Colonic mucosa (tissue), 4 donors: ENCODE measurements at regions not wholly inside any gene's neighbourhood (a gene's known extent, or its start where the extent isn't known, plus 50 kb on each side); places are given as distances from the start of the nearest gene placed in this dataset.
"Not testable (repeated sequence)": the region's sequence is repeated elsewhere in the genome, so short reads cannot be mapped to it uniquely, and the experiment has no call there.

ENCODE experiments used
- DNase-seq: peaks from one replicate; pipeline ENCODE4 v3.0.0-alpha.2; 2020
- H3K27ac ChIP-seq: fragments of 200-600 bp; one replicate; pipeline ENCODE4 v1.8.0; 2021
- H3K27me3 ChIP-seq: fragments of 200-600 bp; one replicate; pipeline ENCODE4 v1.8.0; 2021
- H3K36me3 ChIP-seq: fragments of 200-600 bp; one replicate; pipeline ENCODE4 v1.8.0; 2021
- H3K4me1 ChIP-seq: fragments of 200-600 bp; one replicate; pipeline ENCODE4 v1.8.0; 2021; ENCODE audit warnings: mild to moderate bottlenecking
- H3K4me3 ChIP-seq: fragments of 200-600 bp; one replicate; pipeline ENCODE4 v1.8.0; 2021
- H3K9ac ChIP-seq, 2 donors: one replicate each; pipeline ENCODE4 v1.7.0; 2013; ENCODE audit warnings: control low read depth in 2 of 2, low read depth in 2 of 2, low read length in 2 of 2
- H3K9me3 ChIP-seq: fragments of 200-600 bp; one replicate; pipeline ENCODE4 v1.8.0; 2021
- intact Hi-C: fragments of 100-400 bp; cut with DNase I; formaldehyde crosslinking; loops from one replicate; pipeline ENCODE4 v1.14.1; 2022
- TF ChIP-seq, protein P1 (sequence below): fragments of 200-600 bp; IDR thresholded peaks from one replicate; pipeline ENCODE4 v1.8.0; 2022; ENCODE audit warnings: antibody characterized with exemption, mild to moderate bottlenecking
- donor health status: healthy.
- donor health status: DM: no; HTN: no; CAD: no.
- donor health status: DM: no; HTN: no; CAD: no.

DNA sequence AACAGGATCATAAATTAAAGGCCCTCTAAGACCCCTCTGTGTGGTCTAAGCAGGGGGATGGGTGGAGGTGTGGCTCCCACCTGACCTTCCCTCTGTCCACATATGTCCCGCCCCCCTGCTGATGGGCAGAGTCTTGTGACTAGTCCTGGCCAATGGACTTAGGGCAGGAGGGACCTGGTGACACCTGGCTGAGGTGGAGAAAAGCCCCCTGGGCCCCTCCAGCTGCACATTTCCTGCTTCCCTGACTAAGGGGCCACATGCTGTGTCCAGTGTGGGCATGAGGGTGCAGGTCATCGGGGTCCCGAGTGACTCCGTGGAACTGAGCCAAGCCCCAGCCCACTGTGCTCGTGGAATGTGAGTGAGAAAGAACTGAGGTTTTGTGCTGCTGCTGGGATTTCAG, 254.7 kb downstream of the ADGRD1 start:
- no peak for DNase-seq
- Histone ChIP-seq H3K9me3 (no peaks in the 10 kb centered on the region), H3K27me3 (no peaks in the 10 kb centered on the region), H3K4me3 (no peak overlapping the region), H3K27ac (no peak overlapping the region), H3K4me1 (no peaks in the 10 kb centered on the region), H3K36me3 (no peaks in the 10 kb centered on the region), H3K9ac (no peak overlapping the region)
- intact Hi-C loops: no loop called here
- TF ChIP-seq, protein P1, sequence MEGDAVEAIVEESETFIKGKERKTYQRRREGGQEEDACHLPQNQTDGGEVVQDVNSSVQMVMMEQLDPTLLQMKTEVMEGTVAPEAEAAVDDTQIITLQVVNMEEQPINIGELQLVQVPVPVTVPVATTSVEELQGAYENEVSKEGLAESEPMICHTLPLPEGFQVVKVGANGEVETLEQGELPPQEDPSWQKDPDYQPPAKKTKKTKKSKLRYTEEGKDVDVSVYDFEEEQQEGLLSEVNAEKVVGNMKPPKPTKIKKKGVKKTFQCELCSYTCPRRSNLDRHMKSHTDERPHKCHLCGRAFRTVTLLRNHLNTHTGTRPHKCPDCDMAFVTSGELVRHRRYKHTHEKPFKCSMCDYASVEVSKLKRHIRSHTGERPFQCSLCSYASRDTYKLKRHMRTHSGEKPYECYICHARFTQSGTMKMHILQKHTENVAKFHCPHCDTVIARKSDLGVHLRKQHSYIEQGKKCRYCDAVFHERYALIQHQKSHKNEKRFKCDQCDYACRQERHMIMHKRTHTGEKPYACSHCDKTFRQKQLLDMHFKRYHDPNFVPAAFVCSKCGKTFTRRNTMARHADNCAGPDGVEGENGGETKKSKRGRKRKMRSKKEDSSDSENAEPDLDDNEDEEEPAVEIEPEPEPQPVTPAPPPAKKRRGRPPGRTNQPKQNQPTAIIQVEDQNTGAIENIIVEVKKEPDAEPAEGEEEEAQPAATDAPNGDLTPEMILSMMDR: no peak

DNA sequence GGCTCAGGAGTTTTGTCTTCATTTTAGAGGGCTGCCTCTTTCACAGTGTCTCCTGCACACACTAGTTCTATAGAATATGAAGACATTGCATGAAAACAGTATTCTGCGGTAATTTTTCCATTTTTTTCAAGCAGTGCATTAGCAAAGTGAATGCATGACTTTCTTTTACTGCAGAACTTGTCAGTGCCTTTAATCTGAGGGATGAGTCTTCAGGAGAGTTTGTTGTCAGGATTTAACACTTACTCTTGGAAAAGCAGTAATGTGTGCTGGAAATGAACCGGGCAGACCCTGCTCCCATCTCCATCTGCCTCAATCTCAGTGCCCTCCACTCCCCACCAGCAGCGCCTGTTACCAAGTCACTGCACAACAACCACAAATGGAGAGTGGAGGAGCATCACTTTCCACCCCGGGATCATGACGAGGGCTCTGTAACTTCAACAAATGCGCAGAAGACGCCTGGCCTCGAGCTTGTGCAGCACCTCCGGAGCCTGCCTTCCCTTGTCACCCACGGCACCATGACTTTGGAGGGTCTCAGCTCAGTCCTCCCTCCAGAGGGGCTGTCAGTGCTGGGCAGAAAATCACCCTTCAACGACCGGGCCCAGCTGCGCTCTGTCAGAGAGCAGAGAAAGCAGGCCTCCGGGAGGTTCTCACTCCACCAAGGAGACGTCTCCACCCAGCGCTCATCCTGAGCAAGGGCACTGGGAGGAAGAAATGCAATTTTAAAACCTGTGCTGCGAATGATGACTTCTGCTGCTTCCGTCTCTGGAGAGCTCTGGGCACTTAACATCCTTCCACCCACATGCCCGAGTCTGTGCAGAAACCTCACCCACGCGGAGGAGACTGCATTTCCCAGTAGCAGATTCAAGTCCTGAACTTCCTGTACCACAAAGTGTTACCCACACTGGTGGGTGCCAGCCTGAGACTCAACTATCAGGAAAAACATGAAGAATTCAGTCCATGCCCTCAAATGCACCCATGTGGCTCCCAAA, 255.7 kb downstream of the ADGRD1 start:
- H3K4me3 ChIP-seq: no peak overlapping the region
- no peaks in the 10 kb centered on the region for H3K9me3 ChIP-seq
- intact Hi-C loops: no loop called here
- H3K36me3 ChIP-seq: no peaks in the 10 kb centered on the region
- H3K4me1 ChIP-seq: no peaks in the 10 kb centered on the region
- DNase-seq: no peak
- H3K27me3 ChIP-seq: no peaks in the 10 kb centered on the region
- no peak overlapping the region for H3K9ac ChIP-seq
- no peak overlapping the region for H3K27ac ChIP-seq
- TF ChIP-seq, protein P1: no peak

DNA sequence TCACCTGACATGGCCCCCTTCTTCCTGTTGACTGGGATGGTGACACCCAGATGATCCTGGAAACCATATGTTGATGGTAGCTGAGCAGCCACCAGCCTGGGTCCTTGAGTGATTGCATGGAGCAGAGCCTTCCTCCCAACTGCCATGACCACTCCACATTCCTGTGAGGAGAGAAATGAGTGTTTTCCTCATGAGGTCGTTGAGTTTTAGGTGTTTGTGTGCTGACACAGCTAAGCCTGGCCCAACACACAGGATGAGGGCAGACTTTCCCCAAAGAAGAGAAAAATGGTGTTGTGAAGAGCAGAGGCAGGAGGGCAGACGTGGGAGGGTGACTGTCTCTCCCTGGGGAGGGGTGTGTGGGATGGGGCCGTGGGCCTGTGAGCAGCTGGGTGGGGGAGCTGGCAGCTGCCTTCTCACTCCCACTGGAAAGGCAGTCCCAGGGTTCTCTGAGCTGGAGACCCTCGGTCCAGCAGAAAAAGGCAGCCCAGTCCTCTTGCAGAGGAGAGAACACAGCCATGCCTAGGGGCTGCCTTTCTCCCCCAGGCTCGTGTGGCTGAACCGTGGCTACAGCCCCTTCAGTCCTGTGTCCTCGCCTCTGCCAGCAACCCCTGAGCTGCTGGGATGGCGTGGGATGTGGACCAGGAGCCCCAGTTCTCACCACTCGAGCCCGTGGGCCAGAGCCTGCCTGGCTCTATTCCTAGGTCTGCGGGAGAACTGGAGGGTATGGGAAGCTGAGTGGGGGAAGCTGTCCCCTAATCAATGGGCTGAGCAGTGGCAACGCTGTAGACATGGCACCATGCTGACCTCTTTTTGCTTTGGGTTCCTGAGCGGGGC, 257.0 kb downstream of the ADGRD1 start:
- Histone ChIP-seq H3K27me3 (no peaks in the 10 kb centered on the region), H3K4me1 (no peaks in the 10 kb centered on the region), H3K36me3 (no peaks in the 10 kb centered on the region), H3K9ac (no peak overlapping the region), H3K27ac (no peak overlapping the region), H3K9me3 (no peaks in the 10 kb centered on the region), H3K4me3 (no peak overlapping the region)
- intact Hi-C loops: no loop called here
- TF ChIP-seq, protein P1: no peak
- DNase-seq: no peak

DNA sequence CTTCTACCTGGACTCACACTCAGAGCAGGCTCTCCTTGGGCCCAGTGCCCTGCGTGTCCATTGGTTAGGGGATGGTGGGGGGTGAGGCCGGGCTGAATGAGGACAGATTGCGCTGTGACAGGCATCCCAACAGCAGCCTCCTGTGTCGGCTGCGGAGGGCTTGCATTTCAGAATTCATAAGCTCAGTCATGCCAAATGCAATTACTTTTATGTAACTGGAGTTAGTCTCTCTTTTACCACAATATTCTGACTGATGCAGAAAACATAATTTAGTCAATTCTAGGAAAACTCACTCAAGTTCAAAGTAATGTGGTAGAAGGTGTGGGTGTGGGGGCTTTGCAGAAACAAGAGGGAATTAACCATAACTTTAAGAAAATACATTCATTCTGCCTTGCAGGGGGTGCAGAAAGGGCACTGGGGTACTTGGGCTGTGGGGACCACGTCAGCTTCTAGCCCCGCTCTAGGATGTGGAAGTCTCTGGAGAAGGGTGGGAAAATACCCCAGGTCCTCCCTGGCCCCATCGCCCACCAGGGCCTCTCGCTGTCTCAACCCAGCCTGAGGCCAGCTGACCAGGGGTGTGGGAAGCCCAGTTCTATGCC, 257.7 kb downstream of the ADGRD1 start:
- TF ChIP-seq, protein P1: no peak
- no peaks in the 10 kb centered on the region for H3K4me1 ChIP-seq
- H3K9me3 ChIP-seq: no peaks in the 10 kb centered on the region
- H3K27ac ChIP-seq: no peak overlapping the region
- no peaks in the 10 kb centered on the region for H3K27me3 ChIP-seq
- H3K9ac ChIP-seq: no peak overlapping the region
- DNase-seq: no peak
- intact Hi-C loops: no loop called here
- no peaks in the 10 kb centered on the region for H3K36me3 ChIP-seq
- H3K4me3 ChIP-seq: no peak overlapping the region

DNA sequence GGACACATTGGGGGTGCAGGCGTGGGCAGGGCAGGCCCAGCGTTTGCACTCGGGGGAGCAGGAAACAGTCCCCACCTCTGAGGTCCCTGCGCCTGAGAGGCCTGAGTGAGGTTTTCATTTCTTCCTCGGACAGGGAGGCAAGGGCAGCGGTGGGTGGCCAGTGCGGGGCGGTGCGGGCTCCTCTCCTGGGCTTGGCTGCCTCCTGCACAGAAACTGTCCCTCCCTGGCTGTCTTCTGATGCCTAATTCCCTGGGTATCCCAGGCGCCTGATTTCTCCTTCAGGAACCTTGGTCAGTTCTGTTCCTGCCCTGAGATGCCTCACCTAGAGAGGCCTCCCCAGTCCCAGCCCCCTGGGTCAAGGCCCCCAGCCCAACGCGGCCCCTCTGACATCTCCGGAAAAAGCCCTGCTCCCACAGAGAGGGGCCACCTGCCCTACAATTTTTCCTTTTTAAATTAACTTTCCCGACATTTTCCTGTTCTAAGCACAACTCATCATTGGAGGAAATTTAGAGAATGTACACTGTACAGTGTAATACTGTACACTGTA, 260.3 kb downstream of the ADGRD1 start:
- no peak for DNase-seq
- Histone ChIP-seq H3K4me3 (no peak overlapping the region), H3K9me3 (no peaks in the 10 kb centered on the region), H3K27ac (no peak overlapping the region), H3K9ac (no peak overlapping the region), H3K27me3 (no peaks in the 10 kb centered on the region), H3K36me3 (no peaks in the 10 kb centered on the region), H3K4me1 (no peaks in the 10 kb centered on the region)
- TF ChIP-seq, protein P1: no peak
- intact Hi-C loops: no loop called here

DNA sequence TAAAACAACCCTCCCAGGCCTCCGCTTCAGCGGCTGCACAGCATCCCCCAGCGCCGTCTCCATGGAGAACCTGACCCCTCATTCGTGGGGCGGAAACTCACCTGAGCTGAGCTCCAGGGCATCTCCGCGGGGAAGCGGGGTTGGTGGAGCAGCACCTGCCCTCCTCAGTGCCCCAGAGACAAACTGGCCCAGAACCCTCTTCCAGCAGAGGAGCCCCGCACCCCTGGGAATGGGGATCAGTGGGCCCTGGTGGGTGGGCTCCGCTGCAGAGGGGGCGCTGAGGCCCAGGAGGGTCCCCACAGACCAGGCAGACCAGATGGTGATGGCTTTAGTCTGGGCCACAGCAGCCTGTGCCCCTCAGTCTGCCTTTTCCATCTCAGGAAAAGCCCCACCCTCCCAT, 261.2 kb downstream of the ADGRD1 start:
- H3K36me3 ChIP-seq, H3K4me3 ChIP-seq, H3K4me1 ChIP-seq, H3K9me3 ChIP-seq, DNase-seq, H3K27ac ChIP-seq, H3K9ac ChIP-seq, intact Hi-C loops, H3K27me3 ChIP-seq: not testable (repeated sequence)

DNA sequence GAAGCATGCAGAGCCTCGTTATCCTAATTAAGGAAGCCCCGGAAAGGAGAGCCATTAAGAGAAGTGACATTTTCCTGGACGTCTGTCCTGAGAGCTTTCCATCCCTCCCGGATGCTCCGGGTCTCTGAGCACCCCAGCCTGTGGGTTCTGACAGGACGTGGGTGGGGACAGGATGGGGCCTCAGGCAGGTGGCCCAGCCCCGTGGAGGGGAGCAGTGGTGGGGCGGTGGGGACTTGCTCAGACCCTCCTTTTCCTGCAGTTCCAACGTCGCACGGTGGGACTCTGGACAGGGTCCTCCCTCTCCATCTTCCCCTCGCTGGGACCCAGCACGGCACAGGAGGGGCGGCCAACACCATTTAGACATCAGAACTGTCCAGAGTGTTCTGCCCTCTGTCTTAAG, 262.9 kb downstream of the ADGRD1 start:
- H3K4me1 ChIP-seq, H3K9me3 ChIP-seq, H3K27ac ChIP-seq, H3K36me3 ChIP-seq, H3K9ac ChIP-seq, H3K27me3 ChIP-seq, intact Hi-C loops, DNase-seq, H3K4me3 ChIP-seq: not testable (repeated sequence)
